ENCODE measurements at regions not wholly inside any gene's neighbourhood (a gene's known extent, or its start where the extent isn't known, plus 50 kb on each side); places are given as distances from the start of the nearest gene placed in this dataset.

- TF ChIP-seq CHD7 (IDR thresholded peaks at IDR 0.05; ENCODE audit: insufficient replicate concordance, low read length), result no peak
- no peak for TF ChIP-seq RNF2 (IDR thresholded peaks at IDR 0.05; ENCODE audit: borderline replicate concordance, low read depth, low read length, missing control alignments, poor library complexity, severe bottlenecking)
- TF ChIP-seq SAP30 (IDR thresholded peaks at IDR 0.05; ENCODE audit: insufficient read depth, insufficient replicate concordance, low read length), result no peak
- TF ChIP-seq USF2 (IDR thresholded peaks at IDR 0.05; ENCODE audit: low read length), result no peak
Observed at GRCh38 chr7:81210137-81211064, 291.6 kb upstream of the SEMA3C start (continued).
